ENCODE measurements at regions not wholly inside any gene's neighbourhood (a gene's known extent, or its start where the extent isn't known, plus 50 kb on each side); places are given as distances from the start of the nearest gene placed in this dataset.

- Histone ChIP-seq H3K27ac (no peak overlapping the region), H3K4me3 (no peak overlapping the region)
- no peak for DNase-seq (ENCODE audit: low spot score)
- TF ChIP-seq CTCF (IDR thresholded peaks at IDR 0.05): no peak
Measured at GRCh38 chr10:108523016-108523800, 1358.7 kb upstream of the SORCS1 start.

GRCh38 chr10:108521827-108522492 is 1357.5 kb upstream of the SORCS1 start:
- no peak overlapping the region for H3K27ac ChIP-seq
- H3K4me3 ChIP-seq: no peak overlapping the region
- no peak for DNase-seq (ENCODE audit: low spot score)
- no peak for TF ChIP-seq CTCF (IDR thresholded peaks at IDR 0.05)

DNA sequence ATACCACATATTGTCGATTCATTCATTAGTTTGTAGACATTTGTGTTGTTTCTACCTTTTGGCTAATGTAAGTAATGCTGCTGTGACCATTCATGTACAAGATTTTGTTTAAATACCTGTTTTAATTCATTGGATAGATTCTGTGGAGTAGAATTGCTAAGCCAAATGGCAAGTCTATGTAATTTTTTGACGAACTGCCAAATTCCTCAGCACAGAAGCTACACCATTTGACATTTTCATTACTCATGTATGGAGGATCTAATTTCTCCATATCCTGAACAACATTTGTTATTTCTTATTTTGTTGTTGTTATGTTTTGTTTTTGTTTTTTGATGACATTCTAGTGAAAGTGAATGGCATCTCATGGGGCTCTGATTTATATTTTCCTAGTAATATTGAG is 1351.3 kb upstream of the SORCS1 start:
- DNase-seq (ENCODE audit: low spot score): no peak
- no peak for TF ChIP-seq CTCF (IDR thresholded peaks at IDR 0.05)
- Histone ChIP-seq H3K4me3 (no peak overlapping the region), H3K27ac (no peak overlapping the region)

- no peak overlapping the region for H3K27ac ChIP-seq
- no peak for TF ChIP-seq CTCF (IDR thresholded peaks at IDR 0.05)
- H3K4me3 ChIP-seq: no peak overlapping the region
- no peak for DNase-seq (ENCODE audit: low spot score)
Measured at GRCh38 chr10:108500396-108500795, 1335.9 kb upstream of the SORCS1 start.

DNA sequence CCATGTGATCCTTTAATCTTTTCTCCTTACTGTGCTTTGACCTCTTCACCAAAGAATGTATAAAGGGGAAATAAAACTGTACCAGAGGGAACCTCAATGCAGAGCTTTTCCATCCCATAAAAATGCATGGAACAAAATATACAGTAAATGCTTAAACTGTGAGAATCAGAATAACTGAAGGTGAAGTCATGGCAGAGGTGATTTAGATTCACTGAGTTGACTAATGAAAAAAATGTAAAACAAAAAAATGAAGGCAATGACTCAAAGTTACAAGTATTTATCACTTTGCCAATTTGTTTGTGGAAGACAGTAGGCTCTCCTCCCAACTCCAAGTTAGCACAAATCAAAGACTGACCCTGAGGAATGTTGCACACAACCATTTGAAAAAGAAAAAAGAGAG is 1331.6 kb upstream of the SORCS1 start:
- no peak overlapping the region for H3K27ac ChIP-seq
- TF ChIP-seq CTCF (IDR thresholded peaks at IDR 0.05): no peak
- no peak overlapping the region for H3K4me3 ChIP-seq
- no peak for DNase-seq (ENCODE audit: low spot score)

- Histone ChIP-seq H3K4me3 (no peak overlapping the region), H3K27ac (no peak overlapping the region)
- no peak for DNase-seq (ENCODE audit: low spot score)
- TF ChIP-seq CTCF (IDR thresholded peaks at IDR 0.05): no peak
Measured at GRCh38 chr10:108490944-108491343, 1326.4 kb upstream of the SORCS1 start.

DNA sequence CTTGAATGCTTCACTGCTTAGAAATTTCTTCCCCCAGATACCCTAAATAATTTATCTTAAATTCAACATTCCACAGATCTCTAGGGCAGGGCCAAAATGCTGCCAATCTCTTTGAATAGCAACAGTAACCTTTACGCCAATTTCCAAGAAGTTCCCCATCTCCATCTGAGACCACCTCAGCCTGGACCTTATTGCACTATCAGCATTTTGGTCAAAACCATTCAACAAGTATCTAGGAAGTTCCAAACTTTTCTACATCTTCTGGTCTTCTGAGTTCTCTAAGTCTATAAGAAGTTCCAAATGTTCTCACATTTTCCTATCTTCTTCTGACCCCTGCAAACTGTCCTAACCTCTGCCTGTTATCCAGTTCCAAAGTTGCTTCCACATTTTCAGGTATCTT is 1306.9 kb upstream of the SORCS1 start:
- DNase-seq (ENCODE audit: low spot score): no peak
- Histone ChIP-seq H3K4me3 (no peak overlapping the region), H3K27ac (no peak overlapping the region)
- no peak for TF ChIP-seq CTCF (IDR thresholded peaks at IDR 0.05)
